HS-5 (cell line): ENCODE measurements at regions not wholly inside any gene's neighbourhood (a gene's known extent, or its start where the extent isn't known, plus 50 kb on each side); places are given as distances from the start of the nearest gene placed in this dataset.

ENCODE experiments used
- DNase-seq: peaks from one replicate; pipeline ENCODE4 v3.0.0-alpha.2; 2012; ENCODE audit warnings: low read depth

GRCh38 chr18:27473318-27473717, 288.2 kb upstream of the CHST9 start:
- no peak for DNase-seq

DNA sequence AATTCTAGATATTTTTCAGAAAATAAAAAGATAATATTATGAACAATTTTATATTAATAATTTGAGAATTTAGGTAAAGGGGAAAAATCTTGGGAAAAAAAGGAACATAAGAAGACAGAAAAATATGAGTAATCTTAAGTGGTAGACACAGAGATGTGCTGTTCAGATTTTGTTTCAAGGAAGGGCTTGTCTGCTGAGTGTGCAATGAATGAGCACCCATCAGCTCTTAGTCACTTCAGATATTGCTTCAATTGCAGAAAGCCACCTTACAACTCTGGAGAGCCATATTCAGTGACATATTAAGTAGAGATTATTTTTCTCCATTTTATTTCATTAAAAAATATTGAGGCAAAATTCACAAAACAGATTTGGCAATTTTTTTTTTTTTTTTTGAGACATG, 282.0 kb upstream of the CHST9 start:
- DNase-seq: no peak

DNA sequence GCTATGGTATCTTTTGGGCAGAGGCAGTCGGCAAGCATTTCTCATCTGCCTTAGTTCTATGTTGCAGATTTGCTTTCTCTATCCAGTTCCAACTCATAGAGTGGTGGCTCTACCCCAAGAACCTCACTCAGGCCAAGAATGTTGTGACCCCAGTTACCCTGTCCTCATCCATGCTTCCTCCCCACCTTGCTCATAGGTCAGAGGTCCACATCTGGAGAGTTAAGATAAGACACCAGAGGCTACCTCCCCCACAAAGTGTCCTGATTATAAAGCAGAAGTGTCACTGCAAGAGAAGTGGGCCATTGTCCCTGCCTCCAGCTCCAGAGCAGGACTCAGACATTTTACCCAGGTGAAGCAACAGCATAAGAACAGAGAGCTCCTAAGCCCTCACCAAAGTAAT, 276.8 kb upstream of the CHST9 start:
- DNase-seq: no peak

GRCh38 chr18:27449104-27449503, 264.0 kb upstream of the CHST9 start:
- no peak for DNase-seq

- DNase-seq: no peak
Observed at GRCh38 chr18:27447930-27448329, 262.8 kb upstream of the CHST9 start.

DNA sequence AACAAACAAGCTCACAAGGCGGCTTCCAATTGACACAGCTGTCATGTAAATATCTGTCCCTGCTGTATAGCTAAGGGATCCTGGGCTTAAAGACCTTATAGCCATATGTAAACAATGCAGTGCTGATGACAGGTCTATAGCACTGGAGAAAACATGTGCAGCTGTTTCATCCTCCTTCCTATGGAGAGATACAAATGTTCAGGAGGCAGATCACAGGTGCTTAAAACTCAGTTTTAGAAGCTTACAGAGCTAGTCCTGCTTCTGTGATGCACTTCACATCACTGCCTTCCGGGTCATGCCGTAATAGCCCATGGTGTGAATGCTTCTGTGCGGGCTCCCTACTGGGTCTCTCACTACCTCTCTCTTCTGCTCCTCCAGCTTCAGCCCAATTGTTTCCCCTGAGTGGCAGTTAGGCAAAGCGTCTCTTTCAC, 262.4 kb upstream of the CHST9 start:
- DNase-seq: no peak

GRCh38 chr18:27430595-27430994, 245.5 kb upstream of the CHST9 start:
- DNase-seq: no peak

GRCh38 chr18:27428716-27429475, 243.8 kb upstream of the CHST9 start:
- DNase-seq: no peak

DNA sequence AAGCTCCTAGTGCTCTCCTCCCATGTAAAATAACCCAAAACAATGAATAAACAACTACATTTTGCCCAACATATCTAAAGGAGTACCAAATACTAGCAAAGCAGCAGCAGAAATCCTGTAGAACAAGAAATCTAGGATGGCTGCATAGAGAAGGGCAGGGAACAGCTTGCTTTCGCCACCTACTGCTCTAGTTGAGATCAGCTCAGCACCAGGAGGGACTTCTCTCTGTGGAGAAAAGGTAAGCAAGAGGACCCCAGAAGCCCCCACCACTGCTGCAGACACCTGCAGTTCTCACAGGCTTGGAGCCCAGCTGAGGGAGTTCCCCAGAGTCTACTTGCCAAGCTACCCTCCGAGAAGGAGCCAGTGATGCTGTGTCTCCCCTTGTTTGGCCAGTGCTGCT, 243.0 kb upstream of the CHST9 start:
- no peak for DNase-seq

DNA sequence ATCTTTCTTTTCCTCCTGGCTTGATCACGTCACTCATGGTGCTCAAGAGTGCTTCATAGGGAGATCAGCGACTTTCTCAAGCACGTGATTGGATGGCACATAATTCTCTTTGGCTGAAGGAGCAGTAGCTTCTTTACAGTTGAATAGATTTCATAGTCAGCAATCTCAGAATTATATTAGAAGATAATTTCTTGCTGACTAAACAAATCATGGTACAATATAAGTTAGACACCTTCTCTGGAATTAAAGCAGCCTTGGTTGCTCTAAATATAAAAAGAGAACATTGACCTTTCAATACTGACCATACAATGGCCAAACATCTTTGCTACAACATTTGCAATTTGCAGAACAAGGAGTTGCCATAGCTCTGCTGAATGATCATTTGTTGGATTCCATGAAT, 238.5 kb upstream of the CHST9 start:
- no peak for DNase-seq

DNA sequence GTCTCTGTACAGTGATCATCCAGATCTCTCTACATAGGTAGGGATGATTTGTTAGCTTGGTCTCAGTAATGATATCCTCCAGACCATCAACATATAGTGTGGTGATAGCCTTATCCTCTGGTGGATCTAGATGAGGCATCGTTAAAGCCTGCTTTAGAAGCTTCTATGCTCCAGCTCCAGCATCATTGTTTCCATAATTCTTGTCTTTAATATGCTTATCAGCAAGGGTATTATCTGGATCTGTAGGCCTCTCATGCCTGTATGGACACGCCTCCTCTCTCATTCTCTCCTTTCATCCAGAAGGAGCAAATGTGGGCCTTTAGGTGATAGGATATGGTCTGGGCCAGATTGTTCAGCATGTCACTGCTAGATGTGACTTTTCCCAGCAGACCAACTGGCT, 234.5 kb upstream of the CHST9 start:
- DNase-seq: no peak

DNA sequence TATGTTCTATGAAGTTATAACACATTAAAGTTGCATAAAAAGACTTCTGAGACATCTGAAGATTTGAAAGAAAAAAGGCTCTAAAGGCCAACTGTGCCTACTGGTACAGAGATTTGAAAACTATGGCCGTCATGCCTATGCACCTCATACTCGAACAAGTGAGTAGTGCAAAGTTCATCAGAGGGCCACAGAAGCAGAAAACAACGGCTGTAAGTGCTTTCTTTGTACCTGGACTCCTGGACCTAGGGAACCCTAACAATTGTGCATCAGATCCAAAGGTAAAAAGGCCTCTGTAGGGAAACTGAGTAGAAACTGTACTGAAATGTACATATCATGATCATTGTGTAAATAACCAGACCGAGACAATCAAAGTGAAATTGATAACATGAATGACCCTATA, 230.4 kb upstream of the CHST9 start:
- DNase-seq: no peak

GRCh38 chr18:27414682-27415081, 229.6 kb upstream of the CHST9 start:
- DNase-seq: no peak

- peak; percentile 71 for DNase-seq
Observed at GRCh38 chr18:27413495-27414401, 228.6 kb upstream of the CHST9 start.

GRCh38 chr18:27412556-27412955, 227.4 kb upstream of the CHST9 start:
- no peak for DNase-seq

DNA sequence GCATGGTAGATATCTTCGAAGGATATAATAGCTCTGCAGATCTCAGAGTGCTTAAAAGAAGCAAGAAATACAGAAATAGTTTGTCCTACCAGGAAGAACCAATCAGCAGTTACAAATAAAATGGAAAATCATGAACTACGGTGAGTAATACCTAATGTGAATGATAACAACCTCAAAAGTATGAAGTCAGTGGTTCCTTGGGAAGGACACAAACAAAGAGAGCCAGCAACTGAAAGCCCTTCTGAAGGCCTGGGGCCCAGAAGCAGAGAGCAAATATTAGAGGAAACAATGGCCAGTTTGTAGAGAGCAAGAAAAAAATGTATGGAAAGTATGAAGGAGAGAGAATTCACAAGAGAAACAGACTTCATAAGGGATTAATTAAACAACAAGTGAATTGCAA, 226.8 kb upstream of the CHST9 start:
- no peak for DNase-seq

- no peak for DNase-seq
Observed at GRCh38 chr18:27411013-27411412, 225.9 kb upstream of the CHST9 start.

DNA sequence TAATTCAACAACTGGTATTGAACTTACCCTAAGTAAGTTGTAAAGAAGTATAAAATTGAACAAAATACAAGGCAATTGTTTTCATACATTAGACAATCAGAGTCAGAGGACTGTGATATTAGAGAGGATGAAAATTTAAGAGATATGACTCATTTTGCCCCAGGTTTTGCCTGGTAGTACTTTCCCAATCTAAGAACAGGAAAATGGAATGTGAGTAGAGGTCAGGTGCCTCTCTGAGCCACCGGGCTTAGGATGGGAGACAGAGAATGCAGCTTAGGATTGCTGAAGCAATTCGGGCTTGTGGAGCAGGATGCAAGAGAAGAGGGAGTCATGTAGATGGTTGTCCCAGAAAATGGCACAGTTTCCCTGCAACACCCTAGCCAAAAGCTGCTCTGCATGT, 219.7 kb upstream of the CHST9 start:
- no peak for DNase-seq

- DNase-seq: no peak
Observed at GRCh38 chr18:27400001-27400400, 214.9 kb upstream of the CHST9 start.

GRCh38 chr18:27395752-27396151, 210.6 kb upstream of the CHST9 start:
- no peak for DNase-seq

DNA sequence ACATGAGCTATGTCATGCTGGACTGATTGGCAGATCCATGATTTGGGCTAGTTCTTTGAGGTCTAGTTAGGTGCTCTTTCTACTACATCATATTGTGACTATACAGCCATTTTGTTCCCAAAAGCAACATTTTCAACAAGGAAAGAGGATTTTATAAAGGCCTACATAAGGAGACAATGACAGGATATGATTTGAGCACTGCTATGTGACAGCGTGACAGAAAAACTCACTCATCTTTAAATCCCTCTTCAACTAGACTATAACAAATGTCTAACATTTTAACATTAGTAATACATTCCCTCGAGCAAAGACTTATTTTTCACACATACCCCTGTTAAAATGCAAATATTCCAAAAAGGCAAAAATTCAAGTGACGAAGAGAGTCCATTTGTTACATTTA, 209.6 kb upstream of the CHST9 start:
- no peak for DNase-seq

GRCh38 chr18:27382567-27383216, 197.6 kb upstream of the CHST9 start:
- DNase-seq: no peak
